GM18951 (cell line): ENCODE measurements at regions not wholly inside any gene's neighbourhood (a gene's known extent, or its start where the extent isn't known, plus 50 kb on each side); places are given as distances from the start of the nearest gene placed in this dataset.

Experiments
- POLR2A ChIP-seq: IDR thresholded peaks from 4 replicates; pipeline ENCODE4 v1.6.1; 2011; ENCODE audit warnings: mild to moderate bottlenecking; ENCODE audit not compliant: insufficient read length, insufficient read depth; ENCODE audit errors: extremely low read depth
- in situ Hi-C: fragments of 300-500 bp; cut with MboI; formaldehyde crosslinking; loops from one replicate; pipeline ENCODE4 v1.12.0; 2022; ENCODE audit warnings: low sequenced_read_pairs, mixed read lengths, inconsistent platforms; ENCODE audit not compliant: unreplicated experiment

GRCh38 chr12:65565601-65566560, 258.4 kb upstream of the HMGA2 start:
- TF ChIP-seq POLR2A: no peak
- in situ Hi-C loops: no loop called here

GRCh38 chr12:65566751-65567150, 257.5 kb upstream of the HMGA2 start:
- in situ Hi-C loops: no loop called here
- no peak for TF ChIP-seq POLR2A

- no peak for TF ChIP-seq POLR2A
- in situ Hi-C loops: no loop called here
Measured at GRCh38 chr12:65567820-65568219, 256.5 kb upstream of the HMGA2 start.

- in situ Hi-C loops: no loop called here
- no peak for TF ChIP-seq POLR2A
Measured at GRCh38 chr12:65568517-65568916, 255.8 kb upstream of the HMGA2 start.

- in situ Hi-C loops: no loop called here
Measured at GRCh38 chr12:65570451-65571130, 253.7 kb upstream of the HMGA2 start.

GRCh38 chr12:65574867-65575266, 249.4 kb upstream of the HMGA2 start:
- TF ChIP-seq POLR2A: no peak
- in situ Hi-C loops: loop anchor here (25.0 kb wide), 2 partner anchors 512 to 837 kb away; no protein-coding TSS in a partner anchor

More at GRCh38 chr12:65570451-65571130, 253.7 kb upstream of the HMGA2 start:
- TF ChIP-seq POLR2A: no peak

- TF ChIP-seq POLR2A: no peak
- in situ Hi-C loops: loop anchor here (25.0 kb wide), 2 partner anchors 503 to 828 kb away; no protein-coding TSS in a partner anchor
Measured at GRCh38 chr12:65584016-65584415, 240.3 kb upstream of the HMGA2 start.

- TF ChIP-seq POLR2A: no peak
Measured at GRCh38 chr12:65585648-65586602, 238.4 kb upstream of the HMGA2 start.

GRCh38 chr12:65586796-65587195, 237.5 kb upstream of the HMGA2 start:
- in situ Hi-C loops: loop anchor here (25.0 kb wide), 2 partner anchors 501 to 826 kb away; no protein-coding TSS in a partner anchor
- TF ChIP-seq POLR2A: no peak

More at GRCh38 chr12:65585648-65586602, 238.4 kb upstream of the HMGA2 start:
- in situ Hi-C loops: loop anchor here (25.0 kb wide), 2 partner anchors 501 to 826 kb away; no protein-coding TSS in a partner anchor

GRCh38 chr12:65590318-65590717, 234.0 kb upstream of the HMGA2 start:
- in situ Hi-C loops: loop anchor here (25.0 kb wide), 2 partner anchors 497 to 822 kb away; no protein-coding TSS in a partner anchor
- no peak for TF ChIP-seq POLR2A

- in situ Hi-C loops: loop anchor here (25.0 kb wide), 2 partner anchors 495 to 820 kb away; no protein-coding TSS in a partner anchor
- TF ChIP-seq POLR2A: no peak
Measured at GRCh38 chr12:65592416-65592815, 231.9 kb upstream of the HMGA2 start.

- in situ Hi-C loops: loop anchor here (25.0 kb wide), 2 partner anchors 494 to 819 kb away; no protein-coding TSS in a partner anchor
- no peak for TF ChIP-seq POLR2A
Measured at GRCh38 chr12:65593239-65593701, 231.0 kb upstream of the HMGA2 start.
